GM19468 (cell line): ENCODE measurements at regions not wholly inside any gene's neighbourhood (a gene's known extent, or its start where the extent isn't known, plus 50 kb on each side); places are given as distances from the start of the nearest gene placed in this dataset.
"Not testable (repeated sequence)": the region's sequence is repeated elsewhere in the genome, so short reads cannot be mapped to it uniquely, and the experiment has no call there.

Experiments
- ATAC-seq: cut with Tn5 transposase; IDR thresholded peaks from one replicate; pipeline ENCODE4 v1.9.1; 2021; ENCODE audit warnings: mild to moderate bottlenecking, moderate library complexity, moderate number of reproducible peaks; ENCODE audit not compliant: unreplicated experiment; ENCODE audit errors: extremely low read depth

DNA sequence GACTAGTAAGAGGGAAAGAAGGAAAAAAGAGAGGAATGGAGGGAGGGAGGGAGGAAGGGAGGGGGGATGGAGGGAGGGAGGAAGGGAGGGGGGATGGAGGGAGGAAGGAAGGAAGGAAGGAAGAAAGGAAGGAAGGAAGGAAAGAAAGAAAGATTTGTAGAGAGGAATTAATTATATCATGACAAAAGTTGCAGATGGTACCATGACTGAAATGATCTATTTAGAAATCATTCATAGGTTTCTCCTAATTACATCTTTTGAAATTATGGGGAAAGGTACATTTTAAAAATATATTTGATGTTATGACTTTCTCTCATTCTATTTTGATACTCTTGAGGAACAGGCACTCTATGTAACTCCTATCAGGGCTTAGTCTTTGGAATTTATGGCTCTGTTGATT is 236.2 kb upstream of the BTG1 start:
- no peak for ATAC-seq

DNA sequence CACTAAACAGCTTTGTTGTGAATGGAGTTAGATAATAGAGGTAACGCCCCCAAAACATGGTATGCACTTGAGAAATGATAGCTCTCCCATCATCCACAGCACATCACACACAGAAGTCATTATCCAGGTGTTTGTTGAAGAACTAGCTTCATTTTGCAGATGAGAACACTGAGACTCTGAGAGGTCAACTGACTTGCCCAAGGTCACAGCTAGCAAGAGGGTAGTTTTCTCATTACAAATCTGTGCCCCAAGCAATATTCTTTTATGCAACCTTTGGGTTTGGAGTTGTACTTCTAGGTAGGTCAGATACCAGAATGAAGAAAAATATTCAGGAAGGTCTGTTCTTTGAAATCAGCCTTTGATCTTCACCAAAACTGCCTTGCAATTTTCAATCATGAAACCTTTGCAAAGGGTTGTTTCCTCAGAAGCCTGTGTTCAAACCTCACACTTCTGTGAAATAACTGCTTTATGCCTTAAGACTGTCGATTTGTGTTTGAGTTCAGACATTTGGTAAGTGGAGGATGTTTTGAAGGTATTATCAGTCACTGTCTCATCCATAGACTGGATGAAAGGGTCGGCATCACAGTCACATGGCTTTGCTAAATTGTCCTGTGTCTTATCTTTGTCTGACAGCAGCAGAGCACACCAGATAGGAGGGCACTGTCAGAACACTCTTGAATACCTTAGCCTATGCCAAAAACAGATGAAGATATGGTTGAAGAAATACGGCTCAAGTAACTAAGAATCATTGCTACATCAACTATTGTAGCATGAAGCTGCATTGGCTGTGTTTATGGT is 233.2 kb upstream of the BTG1 start:
- no peak for ATAC-seq

DNA sequence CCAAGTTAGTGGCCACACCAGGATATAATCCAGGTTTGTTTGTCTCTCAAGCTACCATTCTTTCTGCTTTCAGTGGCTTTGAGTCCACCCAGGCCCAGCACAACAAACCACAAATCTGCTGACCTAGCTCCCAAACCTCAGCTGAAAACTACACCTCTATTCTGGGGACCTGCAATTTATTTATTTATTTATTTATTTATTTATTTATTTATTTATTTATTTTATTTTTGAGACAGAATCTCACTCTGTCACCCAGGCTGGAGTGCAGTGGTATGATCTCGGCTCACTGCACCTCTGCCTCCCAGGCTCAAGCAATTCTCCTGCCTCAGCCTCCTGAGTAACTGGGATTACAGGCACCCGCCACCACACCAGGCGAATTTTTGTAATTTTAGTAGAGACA is 229.9 kb upstream of the BTG1 start:
- ATAC-seq = not testable (repeated sequence)

- no peak for ATAC-seq
These were observed 225.2 kb upstream of the BTG1 start for GRCh38 chr12:92370828-92371227.

DNA sequence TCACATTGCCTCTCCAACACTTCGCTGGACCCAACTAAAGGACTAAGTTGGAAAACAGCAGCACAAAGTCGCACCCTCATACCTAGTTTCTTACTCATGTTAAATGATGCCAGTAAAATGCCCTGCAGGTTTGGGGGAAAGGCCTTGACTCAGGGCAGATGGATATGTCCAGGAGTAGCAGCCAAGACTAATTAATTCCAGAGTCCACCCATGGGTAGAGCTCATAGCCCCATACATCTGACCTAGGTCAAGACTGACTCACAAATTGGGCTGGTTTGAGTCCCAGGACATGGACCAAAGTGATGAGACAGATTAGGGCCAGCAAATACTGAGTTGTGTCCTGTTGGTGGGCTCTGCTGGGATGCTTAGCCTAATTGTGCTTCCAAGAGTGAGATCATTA is 224.0 kb upstream of the BTG1 start:
- ATAC-seq = no peak

- no peak for ATAC-seq
These were observed 223.4 kb upstream of the BTG1 start for GRCh38 chr12:92369056-92369455.

- no peak for ATAC-seq
These were observed 220.2 kb upstream of the BTG1 start for GRCh38 chr12:92365836-92366235.

- no peak for ATAC-seq
These were observed 219.7 kb upstream of the BTG1 start for GRCh38 chr12:92365333-92365732.

DNA sequence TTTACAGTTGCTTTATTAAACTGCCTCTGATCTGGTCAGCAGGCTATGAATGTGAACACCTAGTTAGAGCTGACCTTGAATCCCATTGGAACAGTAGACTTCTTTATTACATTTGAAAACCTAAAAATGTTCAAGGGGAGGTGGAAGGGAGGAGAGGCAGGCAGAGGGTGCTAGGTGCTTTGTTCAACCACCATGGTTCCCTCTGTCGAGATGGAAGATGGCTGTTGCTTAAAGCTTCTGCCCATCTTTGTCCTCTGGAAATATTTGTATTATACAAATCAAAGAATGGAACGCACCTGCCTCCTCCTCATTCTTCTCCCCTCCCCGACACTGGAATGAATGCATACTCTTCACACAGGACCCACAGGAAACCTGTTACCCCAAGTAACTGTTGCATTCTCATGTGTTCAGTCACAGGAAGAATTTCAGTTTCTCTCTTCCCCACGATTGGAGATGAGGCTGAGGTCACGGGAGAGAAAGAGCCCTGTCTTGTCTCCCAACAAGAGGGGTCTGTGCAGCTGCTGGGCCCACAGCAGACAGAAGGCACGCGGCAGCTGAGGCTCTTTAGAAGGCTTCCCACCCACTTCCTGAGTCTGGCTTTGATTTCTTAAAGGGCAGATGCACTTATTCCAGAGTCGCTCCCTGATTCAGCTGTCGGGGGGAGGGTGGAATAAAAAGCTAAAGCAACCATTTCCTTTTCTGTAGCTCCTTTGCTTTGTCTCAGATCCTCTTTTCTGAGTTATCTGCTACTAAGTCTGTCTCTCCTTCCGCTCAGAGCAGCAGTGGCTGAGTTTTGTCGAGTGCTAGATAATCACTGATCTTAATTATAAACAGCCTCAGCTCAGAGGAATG is 217.9 kb upstream of the BTG1 start:
- ATAC-seq = peak; percentile 62

GRCh38 chr12:92362785-92363184 is 217.1 kb upstream of the BTG1 start:
- peak; percentile 31 for ATAC-seq

- no peak for ATAC-seq
These were observed 216.5 kb upstream of the BTG1 start for GRCh38 chr12:92362126-92362525.

DNA sequence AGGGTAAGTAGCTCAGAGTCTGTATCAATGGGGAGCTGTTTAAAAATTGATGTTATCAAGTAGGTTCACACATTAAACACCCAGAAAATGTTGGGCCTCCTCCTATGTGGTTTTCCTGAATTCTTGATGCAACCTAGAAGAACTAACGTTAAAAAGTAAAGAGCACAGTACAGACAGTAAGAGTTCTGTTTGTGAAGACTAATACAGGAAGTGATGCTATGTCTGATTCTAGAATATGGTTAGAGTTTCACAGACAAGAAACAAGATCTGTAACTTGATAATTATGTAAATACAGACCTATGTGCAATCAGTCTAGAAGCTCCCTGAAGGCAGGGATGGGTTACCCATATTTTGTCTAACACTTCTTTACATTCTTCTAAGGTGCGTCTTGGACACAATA is 214.9 kb upstream of the BTG1 start:
- no peak for ATAC-seq

DNA sequence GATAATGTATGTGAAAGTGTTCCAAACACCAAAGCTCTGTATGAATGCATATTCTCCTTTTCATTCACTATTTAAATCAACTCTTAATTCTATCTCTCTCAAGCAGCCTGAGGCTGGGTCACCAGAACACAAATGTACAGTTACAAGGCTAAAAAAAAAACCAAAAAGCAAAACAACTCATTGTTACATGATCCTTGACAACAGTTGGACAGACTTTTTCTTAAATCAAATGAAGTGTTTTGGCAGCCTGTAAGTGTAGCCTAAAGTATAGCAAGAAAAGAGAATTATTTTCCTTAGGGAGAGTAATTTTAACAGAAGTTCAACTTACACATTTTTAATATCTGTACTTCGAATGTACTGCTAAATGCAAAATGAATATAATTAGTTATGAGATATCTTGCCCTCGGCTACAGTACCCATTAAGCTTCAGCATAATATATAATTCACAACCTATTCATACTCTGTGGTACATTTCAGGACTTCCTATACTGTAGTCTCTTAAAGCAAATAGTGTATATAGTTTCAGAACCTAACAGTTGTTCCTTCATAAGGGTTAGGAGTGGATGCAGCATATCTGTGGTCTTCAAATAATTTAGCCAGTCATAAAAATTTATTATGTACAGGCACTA is 214.0 kb upstream of the BTG1 start:
- ATAC-seq = no peak

- ATAC-seq = no peak
These were observed 212.1 kb upstream of the BTG1 start for GRCh38 chr12:92357584-92358261.

DNA sequence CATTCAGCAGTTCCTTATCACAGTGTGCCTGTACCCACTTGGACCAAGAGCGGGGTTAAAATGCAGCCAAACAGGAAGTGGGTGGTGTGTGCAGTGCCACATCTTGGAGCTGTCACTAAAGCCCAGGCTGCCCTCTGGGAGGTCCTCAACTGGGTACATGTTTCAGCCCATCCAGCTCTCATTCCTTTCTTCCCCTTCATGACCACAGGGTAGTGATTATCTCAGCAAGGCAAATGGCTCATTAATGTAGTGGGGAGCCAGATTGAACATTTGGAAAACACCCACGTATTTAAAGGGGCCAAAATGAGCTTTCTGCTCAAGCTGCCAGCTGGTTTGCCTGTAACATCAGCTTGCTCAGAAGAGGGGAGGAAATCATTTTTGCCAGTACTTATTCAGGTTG is 210.8 kb upstream of the BTG1 start:
- ATAC-seq = no peak

DNA sequence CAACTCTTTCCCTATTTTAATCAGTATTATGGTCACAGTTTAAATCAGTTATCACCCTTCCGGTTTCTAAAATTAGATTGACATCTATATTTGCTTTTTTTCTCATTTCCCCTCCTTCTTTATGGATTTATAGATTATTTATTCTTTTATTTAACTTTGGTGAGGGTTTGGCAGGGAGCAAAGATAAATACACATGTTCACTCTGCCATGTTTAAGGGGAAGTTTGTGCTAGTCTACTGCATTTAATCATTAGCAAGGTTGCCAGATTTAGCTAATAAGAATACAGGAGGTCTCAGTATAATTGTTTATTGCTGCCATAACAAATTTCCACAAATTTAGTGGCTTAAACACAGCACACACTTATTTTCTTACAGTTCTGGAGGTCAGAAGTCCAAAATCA is 204.0 kb upstream of the BTG1 start:
- ATAC-seq = no peak

GRCh38 chr12:92342574-92342973 is 196.9 kb upstream of the BTG1 start:
- no peak for ATAC-seq

DNA sequence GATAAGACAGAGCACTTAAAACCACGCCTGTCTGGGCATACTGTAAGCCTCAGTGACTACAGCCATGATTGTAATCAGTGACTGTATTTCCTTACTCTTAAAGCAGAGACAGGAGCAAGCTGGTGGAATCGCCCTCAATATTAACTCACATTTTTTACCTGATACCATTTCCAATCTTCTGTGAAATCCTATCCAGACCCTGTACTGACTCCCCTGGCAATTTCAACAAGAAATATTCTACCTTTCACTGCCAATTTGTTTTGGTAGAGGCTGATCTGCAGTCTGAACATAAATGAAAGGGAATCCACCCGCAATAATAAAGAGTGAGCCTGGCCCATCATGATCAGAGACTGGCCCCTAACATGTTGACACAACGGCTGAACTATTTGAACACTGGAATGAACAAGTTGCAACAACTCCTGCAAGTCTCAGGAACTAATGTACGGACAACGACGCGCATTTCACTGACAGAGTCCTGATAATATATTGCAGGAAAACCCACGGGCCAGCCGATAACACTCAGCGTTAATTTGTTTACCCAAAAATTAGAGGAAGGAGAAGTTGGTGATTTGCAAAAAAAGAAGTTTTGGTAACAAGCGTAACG is 195.5 kb upstream of the BTG1 start:
- peak; percentile 49 for ATAC-seq

DNA sequence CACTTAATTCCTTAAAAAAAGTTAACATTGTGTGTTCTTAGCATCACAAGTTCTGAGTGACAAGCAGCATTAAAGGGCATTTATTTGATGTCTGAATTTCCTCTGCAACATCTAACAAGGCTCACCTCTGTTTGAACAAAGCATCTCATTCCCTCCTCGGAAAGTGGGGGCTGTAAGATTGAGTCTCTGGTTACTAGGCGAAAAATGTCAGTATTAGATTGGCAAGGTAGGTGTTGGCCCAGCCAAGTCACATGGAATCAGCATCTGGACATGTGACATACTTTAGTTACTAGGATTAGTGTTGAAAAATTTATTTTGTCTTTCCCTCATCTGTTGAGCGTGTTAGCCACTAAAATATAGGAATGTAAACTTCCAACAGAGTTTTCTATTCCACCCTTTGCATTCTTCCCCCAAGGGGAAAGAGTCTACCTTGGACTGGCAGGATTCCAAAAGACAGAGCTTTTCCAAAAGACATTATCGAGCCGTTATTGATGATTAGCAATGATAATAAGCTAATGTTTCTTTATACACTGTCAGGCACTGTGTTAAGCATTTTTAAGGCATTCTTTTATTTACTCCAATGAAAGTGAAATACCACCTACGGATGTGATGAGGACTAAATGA is 194.9 kb upstream of the BTG1 start:
- no peak for ATAC-seq

DNA sequence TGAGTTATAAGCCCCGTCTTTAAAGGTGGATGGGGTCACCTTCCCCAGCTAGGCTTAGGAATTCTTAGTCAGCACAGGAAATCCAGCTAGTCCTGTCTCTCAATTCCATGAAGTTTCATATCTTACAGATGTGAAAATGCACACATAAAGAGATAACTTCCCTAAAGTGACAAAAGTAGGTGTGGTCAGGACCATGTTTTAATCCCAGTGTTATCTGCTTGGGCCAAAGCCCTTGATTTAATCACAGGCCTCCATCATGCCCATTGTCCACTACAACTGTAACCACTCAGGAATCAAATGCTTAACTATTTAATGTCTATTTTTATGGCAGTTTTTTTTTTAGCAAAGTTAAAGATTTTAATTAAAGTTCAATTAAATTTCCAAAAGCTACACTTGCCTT is 194.4 kb upstream of the BTG1 start:
- no peak for ATAC-seq
